Kasumi-1 (cell line): ENCODE measurements at regions not wholly inside any gene's neighbourhood (a gene's known extent, or its start where the extent isn't known, plus 50 kb on each side); places are given as distances from the start of the nearest gene placed in this dataset.
"Not testable (repeated sequence)": the region's sequence is repeated elsewhere in the genome, so short reads cannot be mapped to it uniquely, and the experiment has no call there.

Source experiments
- DNase-seq, 2 experiments: peaks; one replicate each; lab custom pipeline; 2025; lab: John Stamatoyannopoulos, UW

DNA sequence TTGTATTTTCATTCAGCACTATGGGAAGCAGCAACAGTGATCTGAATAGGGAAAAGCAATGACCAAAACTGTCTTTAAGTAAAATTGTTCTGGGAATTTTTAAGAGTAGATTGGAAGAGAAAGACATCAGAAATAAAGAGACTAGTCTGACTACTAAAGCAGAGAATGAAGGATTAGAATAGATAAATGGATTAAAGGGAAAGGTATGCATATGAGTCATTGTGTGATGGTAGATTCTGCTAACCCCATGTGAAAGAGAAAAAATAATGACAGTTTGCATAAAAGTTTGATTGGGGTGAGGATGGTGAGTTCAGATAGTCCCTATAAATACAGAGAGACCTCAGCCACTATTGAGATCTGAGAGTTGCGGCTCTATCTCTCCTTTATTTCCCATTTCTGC, 139.6 kb upstream of the DCC start:
- no peak for DNase-seq

DNA sequence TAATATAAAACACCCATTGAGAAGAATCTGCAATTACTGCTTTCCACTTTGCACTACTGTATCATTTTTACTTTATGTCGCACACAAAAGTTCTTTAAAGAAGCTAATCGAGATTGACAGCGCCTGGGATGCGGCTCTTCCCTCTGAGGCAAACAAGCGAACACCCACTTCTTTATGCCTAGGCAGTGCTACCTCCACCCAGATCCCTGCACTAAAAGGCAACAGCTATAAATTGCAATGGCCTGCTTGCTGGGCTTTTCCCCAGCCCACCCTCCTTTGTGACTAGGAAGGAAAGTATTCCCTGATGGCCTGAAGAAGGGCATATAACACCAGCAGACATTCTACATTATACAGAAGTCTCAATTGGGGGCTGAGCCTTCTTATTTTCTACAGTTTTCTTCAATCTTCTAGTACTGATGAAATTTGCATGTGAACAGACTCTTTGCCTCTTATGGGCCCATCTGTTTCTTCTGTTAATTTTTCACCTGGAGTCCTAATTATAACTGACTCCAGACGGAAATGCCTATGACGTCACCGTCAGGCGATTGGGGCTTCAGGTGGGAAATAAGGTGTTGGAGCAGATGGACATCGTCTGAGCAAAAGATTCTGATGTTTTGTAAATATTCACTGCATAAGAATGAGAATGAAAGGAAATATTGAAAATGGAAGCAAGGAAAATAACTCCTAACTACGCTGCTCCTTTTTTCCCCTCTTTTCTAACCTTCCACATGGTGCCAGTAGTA, 138.9 kb upstream of the DCC start:
- DNase-seq: no peak

DNA sequence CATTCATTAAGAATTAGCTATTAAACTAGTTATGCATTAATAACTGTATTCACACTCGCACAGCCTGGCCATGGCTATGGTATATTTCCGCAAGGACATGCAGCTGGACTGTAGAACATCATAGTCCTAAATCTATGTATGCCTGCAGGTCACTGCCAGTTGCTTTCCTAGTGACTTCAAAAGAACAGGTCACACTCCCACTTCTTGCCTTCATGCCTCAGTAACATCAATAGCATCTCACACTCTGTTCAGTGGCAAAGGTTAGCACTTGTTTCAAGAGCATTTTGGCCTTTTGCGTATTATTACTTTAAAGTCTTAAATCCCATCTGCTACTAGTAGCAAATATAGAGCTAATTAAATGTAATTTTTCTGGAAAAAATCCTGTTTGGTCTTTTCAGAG, 131.4 kb upstream of the DCC start:
- DNase-seq: no peak

DNA sequence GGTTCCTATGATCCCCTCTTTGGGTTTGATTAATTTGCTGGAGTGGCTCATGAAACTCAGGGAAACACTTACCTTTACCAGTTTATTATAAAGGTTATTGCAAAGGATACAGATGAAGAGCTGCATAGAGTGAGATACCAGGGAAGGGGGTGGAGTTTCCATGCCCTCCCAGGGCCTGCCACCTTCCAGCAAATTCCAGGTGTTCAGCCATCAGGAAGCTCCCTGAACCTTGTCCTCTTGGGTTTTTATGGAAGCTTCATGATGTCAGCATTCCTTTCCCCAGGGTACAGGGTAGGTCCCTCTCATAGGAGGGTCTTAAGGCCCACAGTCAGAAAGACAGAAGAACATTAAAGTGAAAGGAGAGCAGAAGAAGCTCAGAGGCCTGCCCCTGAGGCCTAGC, 123.9 kb upstream of the DCC start:
- no peak for DNase-seq

DNA sequence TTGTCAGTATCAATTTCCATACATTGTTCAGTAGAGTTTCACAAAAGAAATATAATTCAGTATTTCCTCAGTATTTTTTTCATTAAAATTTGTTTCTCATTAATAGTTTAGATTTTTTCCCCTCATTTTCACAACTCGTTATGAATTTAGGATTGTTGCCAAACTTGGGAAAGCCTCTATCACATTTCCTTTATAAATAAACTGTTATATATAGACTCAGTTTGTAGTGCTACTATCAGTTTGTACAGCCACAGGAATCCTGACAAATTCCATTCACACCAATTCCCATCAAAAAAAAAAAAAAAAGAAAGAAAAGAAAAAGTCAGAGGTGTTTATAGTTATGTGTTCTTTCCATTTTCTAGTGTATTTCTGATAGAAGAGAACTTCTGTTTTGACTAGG, 123.3 kb upstream of the DCC start:
- DNase-seq: no peak

DNA sequence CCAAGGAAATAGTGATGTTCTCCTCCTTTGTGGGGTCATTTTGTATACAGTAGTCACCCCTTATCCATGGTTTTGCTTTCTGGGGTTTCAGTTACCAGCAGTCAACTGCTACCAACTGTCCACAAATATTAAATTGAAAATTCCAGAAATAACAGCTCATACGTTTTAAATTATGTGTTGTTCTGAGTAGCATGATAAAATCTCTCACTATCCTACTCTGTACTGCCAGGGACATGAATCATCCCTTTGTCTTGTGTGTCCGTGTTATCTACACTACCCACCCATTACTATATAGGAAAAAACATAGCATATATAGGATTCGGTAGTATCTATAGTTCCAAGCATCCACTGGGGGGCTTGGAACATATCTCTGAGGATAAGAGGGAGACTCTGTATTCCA, 120.9 kb upstream of the DCC start:
- DNase-seq: no peak

DNA sequence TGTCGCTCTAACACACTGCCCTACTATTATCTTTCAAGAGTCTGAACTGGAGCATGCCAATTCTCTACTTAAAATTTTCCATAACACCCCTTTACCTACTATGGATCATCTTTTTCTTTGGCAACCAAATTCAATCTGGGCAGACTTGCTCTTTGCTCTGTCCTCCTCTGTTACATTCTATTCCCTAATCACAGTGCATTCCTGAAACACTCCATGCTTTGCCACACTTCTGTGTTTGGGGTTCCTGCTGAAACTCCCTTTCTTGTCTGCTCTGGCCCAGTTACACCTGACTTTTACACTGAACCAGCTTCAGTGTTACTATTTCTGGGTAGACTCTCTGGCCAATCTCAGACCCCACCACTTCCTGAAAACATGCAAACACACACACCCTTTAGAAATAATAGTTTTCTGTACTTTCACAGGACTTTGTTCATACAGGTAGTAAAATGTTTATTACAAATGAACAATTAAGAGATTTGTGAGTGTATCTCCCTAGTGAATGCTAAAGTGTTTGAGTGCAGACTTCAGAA, 119.9 kb upstream of the DCC start:
- DNase-seq: no peak

DNA sequence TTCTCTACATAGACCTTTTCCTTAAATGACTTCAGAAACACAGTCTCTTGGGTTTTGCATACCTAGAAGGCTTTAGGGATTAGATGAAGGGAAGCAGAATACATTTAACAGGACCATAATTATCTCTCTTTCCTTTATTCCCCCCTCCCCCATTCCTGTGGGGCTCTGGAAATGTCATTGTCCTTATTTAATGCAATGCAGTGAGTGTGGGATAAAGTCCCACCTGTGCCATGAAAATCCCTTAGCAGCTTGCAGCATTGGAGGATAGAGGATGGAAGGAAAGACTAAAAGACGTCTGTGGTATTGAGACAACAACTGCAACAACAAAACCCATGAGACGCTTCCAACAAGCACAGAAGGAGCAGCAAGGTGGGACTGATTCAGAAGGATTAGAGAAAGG, 117.8 kb upstream of the DCC start:
- DNase-seq: no peak

DNA sequence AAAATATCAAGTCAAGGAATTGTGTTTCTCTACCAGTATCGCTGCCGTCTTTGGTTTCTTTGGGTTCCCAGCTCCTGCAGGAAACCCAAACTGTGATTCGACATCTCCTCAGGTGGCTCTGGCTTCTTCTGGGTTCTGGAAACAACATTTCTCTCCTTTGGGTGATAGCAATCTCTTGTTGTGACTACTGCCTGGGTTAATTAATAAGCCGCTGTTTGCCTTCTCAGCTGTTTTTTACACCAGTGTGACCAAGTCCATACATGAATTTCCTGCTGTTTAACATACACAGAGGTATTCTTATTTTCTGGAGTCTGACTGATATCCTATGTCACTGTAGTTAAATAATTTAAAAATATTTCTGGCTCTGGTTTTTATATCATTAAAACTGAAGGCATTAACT, 112.5 kb upstream of the DCC start:
- no peak for DNase-seq

DNA sequence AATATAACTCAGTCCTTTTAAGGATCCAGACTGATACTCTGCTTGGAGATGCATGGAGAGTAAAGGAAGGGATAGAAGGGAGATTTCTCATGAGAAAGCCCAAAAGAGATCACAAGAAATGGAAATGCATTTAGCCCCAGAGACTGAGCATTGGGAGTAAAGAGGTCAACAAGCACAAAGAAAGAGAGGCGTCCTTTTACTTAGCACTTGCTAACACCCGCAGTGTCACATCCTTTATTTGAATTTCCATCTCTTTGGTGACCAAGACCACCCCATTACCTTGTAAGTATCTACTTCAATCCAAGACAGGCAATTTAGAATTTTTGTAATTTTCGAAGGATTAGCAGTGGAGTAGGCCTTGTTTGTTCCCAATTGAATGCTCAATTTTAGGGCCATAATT, 111.8 kb upstream of the DCC start:
- no peak for DNase-seq

DNA sequence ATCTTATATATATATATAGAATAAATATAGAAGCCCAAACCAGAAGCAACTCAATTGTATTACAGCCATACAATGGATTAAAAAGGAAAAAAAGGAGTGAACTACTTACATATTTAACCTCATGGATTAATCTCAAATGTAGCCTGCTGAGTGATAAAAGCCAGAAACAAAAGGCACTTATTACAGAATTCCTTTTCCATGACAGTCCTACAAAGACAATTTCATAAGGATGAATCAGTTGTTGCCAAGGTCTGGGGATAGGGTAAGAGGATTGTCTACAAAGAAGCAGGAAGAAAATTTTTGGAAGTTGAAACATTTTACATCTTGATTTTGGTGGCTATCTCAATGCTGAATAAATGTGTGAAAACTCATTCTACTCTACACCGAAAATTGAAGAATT, 103.9 kb upstream of the DCC start:
- DNase-seq: no peak

DNA sequence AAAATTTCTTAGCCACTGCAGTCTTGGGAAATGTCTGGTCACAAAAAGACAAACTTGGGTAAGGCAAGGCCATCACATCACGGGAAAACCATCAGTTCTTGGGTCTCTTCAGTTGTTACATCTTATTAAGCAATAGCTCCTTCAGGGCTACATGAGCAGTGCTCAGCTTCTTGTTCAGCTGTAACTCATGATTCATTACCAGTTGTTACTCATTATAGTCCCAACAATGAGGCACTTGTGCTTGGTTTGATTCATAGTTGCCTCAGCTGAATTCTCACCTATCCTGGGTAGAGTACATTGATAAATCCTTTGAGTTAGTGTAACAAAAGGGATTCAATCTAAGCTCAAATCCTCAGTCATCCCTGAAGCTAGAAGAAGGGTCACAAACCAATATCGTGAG, 102.4 kb upstream of the DCC start:
- DNase-seq: no peak

DNA sequence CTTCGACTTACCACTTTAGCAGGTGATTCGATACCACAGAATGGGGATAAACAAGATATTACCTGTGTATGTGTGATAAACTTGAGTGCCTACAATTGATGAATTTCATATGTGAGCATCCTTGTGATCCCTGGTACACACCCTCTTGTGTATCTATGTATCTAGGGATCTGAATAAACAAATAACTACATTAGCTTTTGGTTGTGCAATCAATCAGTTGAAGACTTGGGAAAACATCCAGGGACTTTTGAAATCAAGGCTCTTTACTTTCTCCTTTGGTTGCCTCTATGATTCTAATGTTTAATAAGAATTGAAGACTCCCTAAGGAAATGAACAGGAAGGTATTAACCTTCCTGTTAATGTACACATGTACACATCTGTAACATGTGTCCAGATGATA, 97.3 kb upstream of the DCC start:
- DNase-seq: no peak

DNA sequence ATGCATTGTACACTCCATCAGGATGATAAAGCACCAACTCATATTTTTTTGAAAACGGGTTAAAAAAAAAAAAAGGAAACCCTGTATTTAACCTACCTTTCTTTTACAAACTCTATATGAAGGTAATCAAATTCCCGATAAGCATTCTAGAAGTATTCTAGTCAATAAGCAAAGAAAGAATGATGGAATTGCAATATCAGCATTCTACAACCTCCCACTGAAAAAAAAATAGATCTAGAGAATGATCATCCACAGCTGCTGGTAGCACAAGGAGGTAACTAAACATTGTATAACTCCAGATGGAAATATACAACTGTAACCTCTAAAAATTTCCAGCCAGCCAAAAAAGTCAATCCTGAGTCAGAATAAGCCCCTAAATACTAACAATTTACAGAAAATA, 95.3 kb upstream of the DCC start:
- no peak for DNase-seq

DNA sequence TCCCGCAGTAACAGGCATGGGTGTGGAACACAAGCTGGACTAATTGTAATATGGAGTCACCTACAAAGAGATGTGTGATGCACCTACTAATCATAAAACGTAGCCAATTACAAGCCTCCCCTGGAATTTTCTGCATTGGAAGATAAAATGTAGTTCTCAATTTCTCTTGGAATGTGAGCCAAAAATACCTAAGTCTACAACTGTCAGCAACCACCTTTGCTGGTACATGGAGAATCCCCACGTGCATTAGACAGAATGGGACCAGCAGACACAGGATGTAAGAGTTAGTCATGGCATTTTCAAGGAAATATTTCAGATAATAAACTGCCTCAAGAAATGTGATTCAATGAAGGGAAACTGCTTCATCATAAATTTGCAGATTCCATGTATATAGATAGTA, 85.6 kb upstream of the DCC start:
- DNase-seq: no peak

DNA sequence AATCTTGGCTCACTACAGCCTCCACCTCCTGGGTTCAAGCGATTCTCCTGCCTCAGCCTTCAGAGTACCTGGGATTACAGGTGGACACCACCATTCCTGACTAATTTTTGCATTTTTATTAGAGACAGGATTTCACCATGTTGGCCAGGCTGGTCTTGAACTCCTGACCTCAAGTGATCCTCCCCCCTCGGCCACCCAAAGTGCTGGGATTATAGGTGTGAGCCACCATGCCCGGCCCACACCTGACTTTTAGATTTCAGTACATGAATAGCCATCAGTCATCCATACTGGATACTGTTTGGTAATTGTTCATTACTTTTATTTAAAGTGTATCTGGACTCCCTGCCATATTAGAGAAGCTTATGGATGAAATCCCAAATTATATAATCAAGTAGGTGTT, 82.6 kb upstream of the DCC start:
- not testable (repeated sequence) for DNase-seq

DNA sequence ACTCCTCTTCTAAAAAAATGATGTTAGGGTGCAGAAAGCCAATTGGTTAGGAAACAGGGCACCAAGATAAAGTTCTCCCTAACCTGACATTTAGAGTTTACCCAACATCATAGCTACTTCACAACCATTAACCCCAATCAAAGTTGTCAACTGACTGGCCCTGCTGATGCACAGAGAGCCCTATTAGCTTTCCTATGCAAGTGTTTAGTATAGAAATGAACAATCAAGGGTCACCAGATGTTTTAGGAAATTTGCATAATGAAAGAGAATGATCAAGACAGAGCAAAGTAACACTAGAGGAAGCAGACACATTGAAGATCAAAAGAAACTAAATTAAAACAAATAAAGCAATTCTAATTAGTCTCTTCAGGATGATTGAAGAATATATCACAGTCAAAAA, 64.2 kb upstream of the DCC start:
- DNase-seq: no peak

DNA sequence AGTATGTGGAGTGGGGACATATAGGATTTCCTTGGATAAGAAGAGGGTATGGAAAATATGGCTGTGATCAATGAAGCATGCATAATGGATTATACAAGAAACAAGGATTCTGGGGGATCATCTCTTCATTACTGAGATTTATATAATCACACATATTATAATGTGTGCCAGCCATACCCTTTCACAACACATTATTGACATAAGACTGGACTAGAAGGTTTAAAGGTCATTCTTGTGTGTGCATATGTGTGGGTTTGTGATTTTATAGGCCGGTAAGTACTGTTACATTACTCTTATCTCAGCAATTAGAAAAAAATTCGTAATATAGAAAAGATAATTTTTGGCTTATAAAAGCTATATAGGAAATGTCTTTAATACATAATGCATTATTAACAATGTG, 62.2 kb upstream of the DCC start:
- DNase-seq: no peak

DNA sequence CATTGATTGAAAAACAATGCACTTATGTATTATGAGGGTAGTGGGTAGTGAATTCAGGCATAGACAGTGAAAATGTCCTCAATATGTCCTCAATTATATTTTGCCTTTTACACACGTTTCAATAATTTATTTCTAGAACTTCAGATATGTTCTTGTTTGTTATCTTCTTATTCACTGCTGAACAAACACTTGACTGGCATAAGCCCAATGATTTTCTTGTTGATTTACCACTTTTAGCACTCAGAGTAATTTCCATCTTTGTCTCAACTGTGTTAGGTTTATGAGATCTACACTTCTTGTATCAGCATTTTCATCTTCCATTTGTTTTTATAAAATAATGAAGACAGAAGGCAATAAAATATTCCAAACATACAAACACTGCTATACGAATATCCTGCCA, 61.8 kb upstream of the DCC start:
- no peak for DNase-seq

DNA sequence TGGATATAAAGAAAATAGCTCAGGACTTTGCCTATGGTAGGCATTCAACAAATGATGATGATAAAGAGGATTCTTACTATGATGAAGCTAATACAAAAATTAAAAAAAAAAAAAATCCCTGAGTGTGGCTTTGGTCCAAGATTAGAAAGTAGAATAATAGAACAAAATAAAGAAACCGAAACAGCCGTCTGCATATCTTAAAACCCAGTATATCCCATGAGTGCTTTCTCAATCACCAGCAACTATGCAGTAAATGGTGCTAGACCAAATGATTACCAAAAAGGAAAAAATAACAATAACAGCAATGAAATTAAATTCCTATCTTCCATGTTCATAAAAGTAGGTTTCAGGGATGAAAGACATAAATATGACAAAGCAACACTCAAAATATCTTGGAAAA, 59.3 kb upstream of the DCC start:
- DNase-seq: no peak

DNA sequence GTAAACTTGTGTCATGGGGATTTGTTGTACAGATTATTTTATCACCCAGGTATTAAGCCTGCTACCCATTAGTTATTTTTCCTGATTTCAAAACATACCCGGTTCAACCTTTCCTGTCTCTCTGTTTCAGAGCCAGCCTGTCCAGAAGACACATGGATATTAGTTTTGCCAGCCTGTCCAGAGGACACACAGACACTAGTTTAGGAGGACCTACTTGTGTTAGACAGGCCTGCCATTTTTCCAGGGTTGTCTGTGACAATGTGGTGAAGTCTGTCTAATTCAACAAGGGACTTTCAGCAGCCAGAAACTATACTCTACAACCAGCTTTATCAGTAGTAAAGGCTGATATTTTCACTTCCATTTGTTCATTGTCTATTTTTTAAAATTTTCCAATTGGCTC, 56.1 kb upstream of the DCC start:
- no peak for DNase-seq

DNA sequence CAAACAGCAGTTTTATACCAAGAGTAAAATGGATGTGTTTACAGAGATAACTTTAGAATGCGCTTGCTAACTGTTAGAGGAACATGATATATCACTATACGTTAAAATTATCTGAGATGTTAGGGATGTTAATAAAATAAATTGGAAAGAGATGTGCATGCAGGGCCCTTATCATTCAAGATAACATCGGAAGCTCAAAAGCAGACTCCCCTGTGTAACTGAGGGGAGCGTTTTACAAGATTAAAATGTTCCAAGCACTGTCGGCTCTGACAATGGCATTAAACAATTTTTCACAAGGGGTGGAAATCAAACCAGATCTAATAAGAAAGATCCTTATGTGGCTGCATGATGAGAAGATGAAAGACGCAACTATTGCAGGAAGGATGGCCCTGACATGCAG, 53.3 kb upstream of the DCC start:
- DNase-seq: no peak

DNA sequence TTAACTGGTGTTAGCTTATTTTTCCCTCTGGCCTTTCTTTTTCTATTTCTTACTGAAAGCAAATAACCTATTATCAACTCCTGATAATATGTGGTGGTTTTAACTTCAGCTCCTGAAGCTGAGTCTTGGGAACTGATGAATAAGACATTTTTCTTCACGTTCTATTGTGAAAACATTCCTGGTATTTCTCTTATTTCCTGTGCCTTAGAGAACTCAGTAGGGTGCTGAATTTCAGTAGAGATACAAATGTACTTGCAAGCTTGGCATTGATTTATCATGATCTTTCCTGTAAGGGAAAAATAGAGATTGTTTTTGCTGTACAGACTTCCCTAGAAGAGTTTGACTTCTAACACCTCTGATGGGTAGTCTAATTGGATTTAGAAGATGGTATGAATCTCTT, 52.8 kb upstream of the DCC start:
- DNase-seq: no peak

DNA sequence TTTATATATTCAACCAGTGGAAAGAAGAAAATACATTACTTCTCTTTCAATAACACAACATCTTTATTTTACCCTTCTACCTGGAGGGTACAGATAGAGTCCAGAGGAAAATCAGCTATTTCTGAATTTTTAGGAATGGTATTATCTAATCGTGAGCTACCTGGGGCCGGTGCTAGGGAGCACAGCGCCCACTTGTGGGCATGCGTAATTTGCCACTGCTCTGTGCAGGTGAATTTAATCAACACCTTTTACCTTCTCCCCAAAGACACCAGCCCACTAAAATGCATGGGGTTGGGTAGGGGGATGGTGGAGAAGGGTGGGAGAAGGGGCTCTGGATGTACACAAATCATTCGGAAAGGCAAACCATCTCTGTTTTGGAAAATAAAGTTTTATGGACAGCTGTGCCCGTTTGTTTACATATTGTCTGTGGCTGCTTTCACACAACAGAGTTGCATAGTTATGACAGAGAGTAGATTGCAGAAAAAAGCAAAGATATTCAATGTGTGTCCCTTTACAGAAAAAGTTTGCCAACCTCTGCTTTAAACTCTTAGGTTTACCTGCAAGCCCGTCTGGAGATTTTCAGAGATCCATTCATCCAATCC, 51.5 kb upstream of the DCC start:
- DNase-seq: peak; percentile 3 to 20
